ENCODE measurements at regions not wholly inside any gene's neighbourhood (a gene's known extent, or its start where the extent isn't known, plus 50 kb on each side); places are given as distances from the start of the nearest gene placed in this dataset.

GRCh38 chr5:156109317-156110023 is 217.5 kb upstream of the SGCD start (continued):
- TF ChIP-seq ZBTB33 (IDR thresholded peaks at IDR 0.05; ENCODE audit: extremely low read depth, insufficient replicate concordance, low read length), result no peak
- TF ChIP-seq SRF (IDR thresholded peaks at IDR 0.05; ENCODE audit: low read depth), result no peak
- no peak for TF ChIP-seq RAD21 (IDR thresholded peaks at IDR 0.05; ENCODE audit: low read depth)
- TF ChIP-seq SP1 (IDR thresholded peaks at IDR 0.05; ENCODE audit: low read depth), result no peak
- TF ChIP-seq ZNF274 (IDR thresholded peaks at IDR 0.05; ENCODE audit: low read depth, low read length), result no peak
- TF ChIP-seq YY1 (IDR thresholded peaks at IDR 0.05; ENCODE audit: extremely low read depth, insufficient replicate concordance, low read depth, low read length), result no peak
- TF ChIP-seq CTCF (IDR thresholded peaks at IDR 0.05 in 2 of 3, conservative IDR thresholded peaks at IDR 0.05 in 1 of 3; ENCODE audit: borderline replicate concordance in 1 of 3, insufficient read depth in 1 of 3, low read depth in 2 of 3, low read length in 2 of 3), result no peak
- TF ChIP-seq ZFX (IDR thresholded peaks at IDR 0.05), result no peak
- no peak for TF ChIP-seq EZH2 (IDR thresholded peaks at IDR 0.05)
- TF ChIP-seq EGR1 (IDR thresholded peaks at IDR 0.05; ENCODE audit: low read depth), result no peak
- no peak for TF ChIP-seq ATF3 (IDR thresholded peaks at IDR 0.05)
